ENCODE measurements at regions not wholly inside any gene's neighbourhood (a gene's known extent, or its start where the extent isn't known, plus 50 kb on each side); places are given as distances from the start of the nearest gene placed in this dataset.

GRCh38 chr12:111158992-111159391 lies 209.9 kb downstream of the PHETA1 start:
- no peak for TF ChIP-seq YY1 (IDR thresholded peaks at IDR 0.05)
- no peak for TF ChIP-seq CTCF (IDR thresholded peaks at IDR 0.05; ENCODE audit: low read depth, low read length, missing input control)
- no peak for TF ChIP-seq REST (IDR thresholded peaks at IDR 0.05)
